B cell (primary cell): ENCODE measurements at regions not wholly inside any gene's neighbourhood (a gene's known extent, or its start where the extent isn't known, plus 50 kb on each side); places are given as distances from the start of the nearest gene placed in this dataset.

Experiments used
- ATAC-seq: fragments of 200-7000 bp; cut with Tn5 transposase; one replicate; pipeline ENCODE4 v1.10.0; 2021; ENCODE audit warnings: low read depth, mild to moderate bottlenecking, moderate number of reproducible peaks, moderate library complexity
- CTCF ChIA-PET: fragments of 350-600 bp; sonication (Branson Sonifier 250); formaldehyde crosslinking; loops from one replicate; lab custom pipeline; 2021; ENCODE audit warnings: antibody characterized with exemption, inconsistent platforms; lab: Charles Lee
- POLR2A ChIA-PET: fragments of 350-600 bp; sonication (Branson Sonifier 250); formaldehyde crosslinking; loops from one replicate; lab custom pipeline; 2021; ENCODE audit warnings: antibody characterized with exemption; lab: Charles Lee
- DNase-seq: peaks from one replicate; pipeline ENCODE4 v3.0.0; 2013
- H2AFZ ChIP-seq: 2 replicates; pipeline ENCODE4 v1.6.1; 2012; ENCODE audit warnings: mild to moderate bottlenecking, low read depth, low read length; ENCODE audit not compliant: insufficient read depth, poor library complexity, severe bottlenecking
- H3K27ac ChIP-seq, 2 donors: 1 replicate in 1 of 2; 2 replicates in 1 of 2; pipeline ENCODE4 v1.5.1; 2012 to 2013; ENCODE audit warnings: low read length in 2 of 2, mild to moderate bottlenecking in 2 of 2, moderate library complexity in 1 of 2
- H3K27me3 ChIP-seq, 4 experiments: fragments of 200-600 bp in 1 of 4; sonication (generic) in 1 of 4; replicated peaks in 1 of 4; 1 replicate in 2 of 4; 2 replicates in 2 of 4; pipeline versions ENCODE4 v1.6.1 to v1.7.0; 2013 to 2016; ENCODE audit warnings: low read length in 3 of 4, mild to moderate bottlenecking in 2 of 4, mixed read lengths in 1 of 4, moderate library complexity in 1 of 4; ENCODE audit not compliant: insufficient read depth in 4 of 4, control insufficient read depth in 3 of 4; ENCODE audit errors: control extremely low read depth in 1 of 4
- H3K36me3 ChIP-seq, 2 experiments: replicated peaks in 1 of 2; 1 replicate in 1 of 2; 2 replicates in 1 of 2; pipeline versions ENCODE4 v1.6.1 to v1.7.1; 2013; ENCODE audit warnings: low read length in 1 of 2; ENCODE audit not compliant: insufficient read depth in 2 of 2, control insufficient read depth in 1 of 2; ENCODE audit errors: control extremely low read depth in 1 of 2, extremely low read depth in 1 of 2
- H3K4me1 ChIP-seq, 2 donors: fragments of 200-600 bp in 1 of 2; sonication (generic) in 1 of 2; 1 replicate in 1 of 2; 2 replicates in 1 of 2; pipeline versions ENCODE4 v1.5.1 to v1.6.1; 2013 to 2017; ENCODE audit warnings: low read length in 2 of 2; ENCODE audit not compliant: control insufficient read depth in 2 of 2, insufficient read depth in 2 of 2
- H3K4me2 ChIP-seq: replicated peaks from 2 replicates; pipeline ENCODE3; 2012; ENCODE audit warnings: mild to moderate bottlenecking, low read depth, low read length; ENCODE audit not compliant: poor library complexity, severe bottlenecking
- H3K4me3 ChIP-seq, 5 experiments: fragments of 200-600 bp in 1 of 5; sonication (generic) in 1 of 5; 1 replicate in 3 of 5; 2 replicates in 2 of 5; pipeline versions ENCODE4 v1.5.1 to v1.7.0; 2011 to 2016; ENCODE audit warnings: low read length in 4 of 5, mild to moderate bottlenecking in 4 of 5, low read depth in 2 of 5, control low read depth in 1 of 5, moderate library complexity in 1 of 5; ENCODE audit not compliant: insufficient read depth in 1 of 5; ENCODE audit errors: control extremely low read depth in 1 of 5, extremely low read depth in 1 of 5
- H3K79me2 ChIP-seq: fragments of 200-600 bp; sonication (generic); one replicate; pipeline ENCODE4 v1.6.0; 2016; ENCODE audit warnings: low read length; ENCODE audit not compliant: control insufficient read depth, insufficient read depth
- H3K9ac ChIP-seq: fragments of 200-600 bp; sonication (generic); 2 replicates; pipeline ENCODE4 v1.6.1; 2017; ENCODE audit warnings: mild to moderate bottlenecking, low read length, moderate library complexity
- H3K9me3 ChIP-seq, 3 donors: one replicate each; pipeline versions ENCODE4 v1.6.1 to v1.7.1; 2013; ENCODE audit warnings: low read length in 2 of 3; ENCODE audit not compliant: control insufficient read depth in 2 of 3, insufficient read depth in 1 of 3; ENCODE audit errors: control extremely low read depth in 1 of 3
- H4K20me1 ChIP-seq: 2 replicates; pipeline ENCODE4 v1.6.0; 2012; ENCODE audit warnings: mild to moderate bottlenecking, low read length; ENCODE audit not compliant: insufficient read depth, control insufficient read depth, poor library complexity, severe bottlenecking
- H3K27ac Mint-ChIP-seq: one replicate; pipeline ENCODE4 v1.8.0; 2021; ENCODE audit warnings: mixed read lengths
- H3K27me3 Mint-ChIP-seq: one replicate; pipeline ENCODE4 v1.8.0; 2021; ENCODE audit warnings: mixed read lengths
- H3K4me1 Mint-ChIP-seq: one replicate; pipeline ENCODE4 v1.8.0; 2021; ENCODE audit warnings: mixed read lengths
- H3K4me3 Mint-ChIP-seq: one replicate; pipeline ENCODE4 v1.8.0; 2021; ENCODE audit warnings: mixed read lengths
- H3K9me3 Mint-ChIP-seq: one replicate; pipeline ENCODE4 v1.8.0; 2022; ENCODE audit warnings: mixed read lengths; ENCODE audit not compliant: insufficient read depth
- EZH2 ChIP-seq: IDR thresholded peaks from 2 replicates; pipeline ENCODE4 v1.6.1; 2012; ENCODE audit warnings: borderline replicate concordance, low read depth, mild to moderate bottlenecking, moderate library complexity, low read length; ENCODE audit not compliant: insufficient read depth, poor library complexity, severe bottlenecking
- WGBS: methylation state at CpG from one replicate; pipeline ENCODE4 v1.1.5; 2013; ENCODE audit warnings: missing lambda C conversion rate; ENCODE audit not compliant: insufficient coverage; 5-methylcytosine and 5-hydroxymethylcytosine counted together
- intact Hi-C: fragments of 100-400 bp; cut with micrococcal nuclease; formaldehyde crosslinking; loops from one replicate; pipeline ENCODE4 v1.10.0; 2022
- TF ChIP-seq, protein P1 (sequence below): fragments of 200-600 bp; IDR thresholded peaks from one replicate; pipeline ENCODE4 v1.8.0; 2022; ENCODE audit warnings: antibody characterized with exemption, mild to moderate bottlenecking

DNA sequence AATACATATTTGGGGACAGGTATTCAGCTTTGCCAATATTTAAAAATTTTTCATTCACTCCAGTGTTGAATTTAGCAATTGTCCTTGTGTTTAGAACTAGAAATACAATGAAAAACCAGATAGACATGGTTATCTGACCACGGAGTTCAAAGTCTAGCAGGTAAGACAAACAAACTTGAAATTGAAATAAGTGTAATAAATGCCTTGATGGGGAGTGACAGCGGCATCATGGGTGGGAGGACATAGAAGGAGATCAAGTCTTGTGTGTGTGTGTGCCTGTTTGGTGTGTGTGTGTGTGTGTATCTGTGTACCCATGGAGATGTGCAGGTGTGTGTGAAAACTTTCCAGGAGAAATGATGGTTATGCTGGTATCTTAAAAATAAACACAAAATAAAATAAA, 750.0 kb upstream of the CITED2 start:
- no peaks in the 10 kb centered on the region for H3K36me3 ChIP-seq
- ChIA-PET CTCF (no interaction called here), POLR2A (no interaction called here)
- H3K9me3 ChIP-seq, result peaks cover 0 to 12% (median 7%) of the 10 kb centered on the region in 3 donors
- H3K9ac ChIP-seq, result no peak overlapping the region
- Mint-ChIP-seq H3K27ac (no peak overlapping the region), H3K9me3 (peaks cover 4% of the 10 kb centered on the region), H3K27me3 (no peaks in the 10 kb centered on the region), H3K4me3 (no peak overlapping the region), H3K4me1 (no peaks in the 10 kb centered on the region)
- no peak for DNase-seq
- WGBS, result 100% methylated on average over 2 of the region's 2 CpGs
- intact Hi-C loops, result no loop called here
- ATAC-seq, result no peak
- no peaks in the 10 kb centered on the region for H3K79me2 ChIP-seq
- H3K4me3 ChIP-seq, result no peak overlapping the region
- no peaks in the 10 kb centered on the region for H3K27me3 ChIP-seq
- no peak for TF ChIP-seq EZH2
- TF ChIP-seq, protein P1, sequence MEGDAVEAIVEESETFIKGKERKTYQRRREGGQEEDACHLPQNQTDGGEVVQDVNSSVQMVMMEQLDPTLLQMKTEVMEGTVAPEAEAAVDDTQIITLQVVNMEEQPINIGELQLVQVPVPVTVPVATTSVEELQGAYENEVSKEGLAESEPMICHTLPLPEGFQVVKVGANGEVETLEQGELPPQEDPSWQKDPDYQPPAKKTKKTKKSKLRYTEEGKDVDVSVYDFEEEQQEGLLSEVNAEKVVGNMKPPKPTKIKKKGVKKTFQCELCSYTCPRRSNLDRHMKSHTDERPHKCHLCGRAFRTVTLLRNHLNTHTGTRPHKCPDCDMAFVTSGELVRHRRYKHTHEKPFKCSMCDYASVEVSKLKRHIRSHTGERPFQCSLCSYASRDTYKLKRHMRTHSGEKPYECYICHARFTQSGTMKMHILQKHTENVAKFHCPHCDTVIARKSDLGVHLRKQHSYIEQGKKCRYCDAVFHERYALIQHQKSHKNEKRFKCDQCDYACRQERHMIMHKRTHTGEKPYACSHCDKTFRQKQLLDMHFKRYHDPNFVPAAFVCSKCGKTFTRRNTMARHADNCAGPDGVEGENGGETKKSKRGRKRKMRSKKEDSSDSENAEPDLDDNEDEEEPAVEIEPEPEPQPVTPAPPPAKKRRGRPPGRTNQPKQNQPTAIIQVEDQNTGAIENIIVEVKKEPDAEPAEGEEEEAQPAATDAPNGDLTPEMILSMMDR, result no peak
- no peak overlapping the region for H2AFZ ChIP-seq
- no peaks in the 10 kb centered on the region for H4K20me1 ChIP-seq
- H3K4me1 ChIP-seq, result no peaks in the 10 kb centered on the region
- no peak overlapping the region for H3K4me2 ChIP-seq
- no peak overlapping the region for H3K27ac ChIP-seq

DNA sequence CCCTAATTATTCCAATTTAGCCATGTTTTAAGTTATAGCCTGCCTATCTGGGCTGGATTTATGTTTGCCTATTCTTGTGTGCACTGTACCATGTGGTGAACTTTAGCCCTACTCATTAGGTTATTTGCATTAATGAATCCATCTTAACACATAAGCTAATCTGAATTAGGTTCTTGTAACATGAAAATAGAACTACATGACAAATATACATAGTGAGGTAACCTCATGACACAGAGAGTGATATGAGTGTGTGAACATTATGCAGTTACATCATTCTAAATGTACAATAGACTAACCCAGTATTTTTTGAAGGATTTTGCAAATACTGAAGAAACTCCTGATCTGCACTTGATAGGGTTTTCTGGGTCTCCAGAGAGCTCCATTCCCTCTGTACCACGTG, 733.7 kb upstream of the CITED2 start:
- Mint-ChIP-seq H3K4me3 (no peak overlapping the region), H3K27me3 (peaks cover 3% of the 10 kb centered on the region), H3K4me1 (no peaks in the 10 kb centered on the region), H3K27ac (no peak overlapping the region), H3K9me3 (no peaks in the 10 kb centered on the region)
- TF ChIP-seq, protein P1, result no peak
- TF ChIP-seq EZH2, result no peak
- no peak for ATAC-seq
- DNase-seq, result no peak
- CTCF ChIA-PET, result no interaction called here
- Histone ChIP-seq H3K4me2 (no peak overlapping the region), H3K9ac (no peak overlapping the region), H3K4me3 (no peak overlapping the region), H3K27ac (no peak overlapping the region), H2AFZ (no peak overlapping the region), H4K20me1 (no peaks in the 10 kb centered on the region), H3K79me2 (no peaks in the 10 kb centered on the region), H3K4me1 (no peaks in the 10 kb centered on the region), H3K27me3 (no peaks in the 10 kb centered on the region), H3K36me3 (no peaks in the 10 kb centered on the region), H3K9me3 (no peaks in the 10 kb centered on the region)
- intact Hi-C loops, result no loop called here
- WGBS, result no CpG with 5 or more reads among the region's 1 CpG
- POLR2A ChIA-PET, result no interaction called here
